ENCODE measurements at regions not wholly inside any gene's neighbourhood (a gene's known extent, or its start where the extent isn't known, plus 50 kb on each side); places are given as distances from the start of the nearest gene placed in this dataset.

GRCh38 chr9:108205276-108205675, 650.5 kb downstream of the ACTL7B start:
- TF ChIP-seq KLF7 (tag by site-specific recombination; IDR thresholded peaks at IDR 0.05; ENCODE audit: borderline replicate concordance) (no peak), ZBTB10 (tag by site-specific recombination; IDR thresholded peaks at IDR 0.05) (no peak), CTCF (tag by site-specific recombination; IDR thresholded peaks at IDR 0.05) (no peak), HOXC10 (CRISPR knock-in tag; IDR thresholded peaks at IDR 0.05) (no peak), ZNF133 (tag by site-specific recombination; IDR thresholded peaks at IDR 0.05) (no peak), ZNF292 (tag by site-specific recombination; IDR thresholded peaks at IDR 0.05; ENCODE audit: borderline replicate concordance, low read depth) (no peak)
- TF ChIP-seq, protein P1, sequence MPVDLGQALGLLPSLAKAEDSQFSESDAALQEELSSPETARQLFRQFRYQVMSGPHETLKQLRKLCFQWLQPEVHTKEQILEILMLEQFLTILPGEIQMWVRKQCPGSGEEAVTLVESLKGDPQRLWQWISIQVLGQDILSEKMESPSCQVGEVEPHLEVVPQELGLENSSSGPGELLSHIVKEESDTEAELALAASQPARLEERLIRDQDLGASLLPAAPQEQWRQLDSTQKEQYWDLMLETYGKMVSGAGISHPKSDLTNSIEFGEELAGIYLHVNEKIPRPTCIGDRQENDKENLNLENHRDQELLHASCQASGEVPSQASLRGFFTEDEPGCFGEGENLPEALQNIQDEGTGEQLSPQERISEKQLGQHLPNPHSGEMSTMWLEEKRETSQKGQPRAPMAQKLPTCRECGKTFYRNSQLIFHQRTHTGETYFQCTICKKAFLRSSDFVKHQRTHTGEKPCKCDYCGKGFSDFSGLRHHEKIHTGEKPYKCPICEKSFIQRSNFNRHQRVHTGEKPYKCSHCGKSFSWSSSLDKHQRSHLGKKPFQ (tag by site-specific recombination; IDR thresholded peaks at IDR 0.05), result no peak
